Adipocyte (in vitro differentiated cells): ENCODE measurements at regions not wholly inside any gene's neighbourhood (a gene's known extent, or its start where the extent isn't known, plus 50 kb on each side); places are given as distances from the start of the nearest gene placed in this dataset.

ENCODE experiments used
- DNase-seq: peaks from one replicate; pipeline ENCODE4 v3.0.0-alpha.2; 2015; ENCODE audit warnings: low read depth
- H3K27me3 ChIP-seq: replicated peaks from 2 replicates; pipeline ENCODE4 v1.7.0; 2013; ENCODE audit warnings: mild to moderate bottlenecking, low read length, moderate library complexity; ENCODE audit not compliant: control insufficient read depth, insufficient read depth
- H3K36me3 ChIP-seq: 2 replicates; pipeline ENCODE4 v1.7.0; 2013; ENCODE audit warnings: low read length, mild to moderate bottlenecking, moderate library complexity; ENCODE audit not compliant: control insufficient read depth, insufficient read depth, severe bottlenecking
- H3K4me1 ChIP-seq: 2 replicates; pipeline ENCODE4 v1.7.0; 2013; ENCODE audit warnings: mild to moderate bottlenecking, low read length, moderate library complexity; ENCODE audit not compliant: control insufficient read depth, insufficient read depth
- H3K4me3 ChIP-seq: 2 replicates; pipeline ENCODE4 v1.7.0; 2013; ENCODE audit warnings: mild to moderate bottlenecking, low read length, moderate library complexity
- H3K9ac ChIP-seq: 2 replicates; pipeline ENCODE4 v1.7.0; 2013; ENCODE audit warnings: mild to moderate bottlenecking, low read length, moderate library complexity
- H3K9me3 ChIP-seq: 2 replicates; pipeline ENCODE4 v1.7.0; 2013; ENCODE audit warnings: mild to moderate bottlenecking, low read length, moderate library complexity; ENCODE audit not compliant: control insufficient read depth

DNA sequence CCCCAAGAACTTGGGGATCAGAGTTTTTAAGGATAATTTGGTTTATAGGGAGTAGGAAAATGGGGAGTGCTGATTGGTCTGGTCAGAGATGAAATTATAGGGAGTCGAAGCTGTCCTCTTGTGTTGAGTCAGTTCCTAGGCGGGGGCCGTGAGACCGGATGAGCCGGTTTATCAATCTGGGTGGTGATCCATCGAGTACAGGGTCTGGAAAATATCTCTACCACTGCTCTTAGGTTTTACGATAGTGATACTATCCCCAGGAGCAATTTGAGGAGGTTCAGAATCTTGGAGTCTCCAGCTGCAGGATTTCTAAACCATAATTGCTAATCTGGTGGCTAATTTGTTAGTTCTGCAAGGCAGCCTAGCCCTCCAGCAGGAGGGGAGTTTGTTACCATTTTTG is 403.4 kb downstream of the CDH11 start:
- H3K36me3 ChIP-seq: no peaks in the 10 kb centered on the region
- no peak overlapping the region for H3K4me3 ChIP-seq
- no peak overlapping the region for H3K9ac ChIP-seq
- no peaks in the 10 kb centered on the region for H3K27me3 ChIP-seq
- H3K4me1 ChIP-seq: no peaks in the 10 kb centered on the region
- no peak for DNase-seq
- H3K9me3 ChIP-seq: no peaks in the 10 kb centered on the region

GRCh38 chr16:64717871-64718270 is 404.0 kb downstream of the CDH11 start:
- Histone ChIP-seq H3K9me3 (no peaks in the 10 kb centered on the region), H3K27me3 (no peaks in the 10 kb centered on the region), H3K4me3 (no peak overlapping the region), H3K36me3 (no peaks in the 10 kb centered on the region), H3K4me1 (no peaks in the 10 kb centered on the region), H3K9ac (no peak overlapping the region)
- DNase-seq: no peak

DNA sequence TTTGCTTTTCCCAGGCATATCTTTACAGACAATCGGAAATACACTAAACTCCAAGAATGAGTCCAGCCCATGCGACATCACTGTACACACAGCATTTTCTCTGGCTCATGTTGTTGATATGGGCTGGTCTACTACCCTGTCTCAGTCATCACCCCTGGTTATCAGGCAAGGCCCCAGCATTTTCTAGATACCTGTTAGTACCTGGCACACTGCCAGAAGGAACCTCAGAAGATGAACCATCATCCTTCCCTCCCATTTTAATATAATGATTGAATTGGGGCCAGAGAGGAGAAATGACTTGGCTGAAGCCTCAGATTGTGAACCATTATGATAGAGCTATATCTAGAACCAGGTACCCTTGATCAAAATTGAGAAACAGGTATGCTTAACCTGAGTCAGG is 406.2 kb downstream of the CDH11 start:
- Histone ChIP-seq H3K27me3 (no peaks in the 10 kb centered on the region), H3K4me3 (no peak overlapping the region), H3K36me3 (no peaks in the 10 kb centered on the region), H3K4me1 (no peaks in the 10 kb centered on the region), H3K9me3 (no peaks in the 10 kb centered on the region), H3K9ac (no peak overlapping the region)
- DNase-seq: no peak

DNA sequence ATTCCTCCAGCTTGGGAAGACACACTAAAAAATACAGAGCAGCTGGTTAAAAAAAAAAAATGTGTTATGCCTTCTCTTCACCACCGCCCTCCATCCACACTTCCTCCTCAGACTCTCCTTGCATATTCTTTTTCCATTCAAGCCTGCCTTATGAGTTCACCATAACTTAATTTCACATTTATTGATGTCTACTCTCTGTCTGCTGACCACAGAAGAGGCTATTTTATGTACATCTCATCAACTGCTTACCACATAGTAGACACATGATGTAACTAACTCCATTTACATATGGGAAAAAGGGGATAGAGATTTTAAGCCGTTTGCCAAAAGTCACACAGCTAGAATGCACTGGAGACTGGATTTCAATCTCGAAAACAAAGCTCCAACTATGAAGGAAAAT is 409.8 kb downstream of the CDH11 start:
- DNase-seq: no peak
- Histone ChIP-seq H3K4me1 (no peaks in the 10 kb centered on the region), H3K27me3 (no peaks in the 10 kb centered on the region), H3K36me3 (no peaks in the 10 kb centered on the region), H3K4me3 (no peak overlapping the region), H3K9ac (no peak overlapping the region), H3K9me3 (no peaks in the 10 kb centered on the region)

GRCh38 chr16:64711596-64711995 is 410.3 kb downstream of the CDH11 start:
- Histone ChIP-seq H3K27me3 (no peaks in the 10 kb centered on the region), H3K4me3 (no peak overlapping the region), H3K4me1 (no peaks in the 10 kb centered on the region), H3K9me3 (no peaks in the 10 kb centered on the region), H3K36me3 (no peaks in the 10 kb centered on the region), H3K9ac (no peak overlapping the region)
- no peak for DNase-seq

DNA sequence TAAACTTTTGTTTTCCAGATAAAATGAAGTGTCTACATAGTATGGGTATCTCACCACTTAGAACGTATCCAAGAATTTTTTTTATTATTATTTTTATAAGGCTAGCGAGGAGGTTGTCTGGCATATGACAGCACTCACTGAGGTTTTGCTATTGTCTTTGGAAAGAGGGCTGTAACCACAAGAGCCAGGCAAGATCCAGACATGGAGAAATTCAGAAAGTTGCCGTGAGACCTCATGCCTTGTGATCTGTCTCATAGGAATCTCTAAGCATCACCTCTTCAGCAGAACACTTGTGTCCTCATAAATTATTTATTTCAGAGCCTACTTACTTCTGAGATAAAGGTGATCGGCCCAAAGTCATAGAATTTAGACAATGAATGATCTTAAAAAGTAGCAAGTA is 410.8 kb downstream of the CDH11 start:
- Histone ChIP-seq H3K9me3 (no peaks in the 10 kb centered on the region), H3K36me3 (no peaks in the 10 kb centered on the region), H3K9ac (no peak overlapping the region), H3K4me1 (no peaks in the 10 kb centered on the region), H3K4me3 (no peak overlapping the region), H3K27me3 (no peaks in the 10 kb centered on the region)
- DNase-seq: no peak

DNA sequence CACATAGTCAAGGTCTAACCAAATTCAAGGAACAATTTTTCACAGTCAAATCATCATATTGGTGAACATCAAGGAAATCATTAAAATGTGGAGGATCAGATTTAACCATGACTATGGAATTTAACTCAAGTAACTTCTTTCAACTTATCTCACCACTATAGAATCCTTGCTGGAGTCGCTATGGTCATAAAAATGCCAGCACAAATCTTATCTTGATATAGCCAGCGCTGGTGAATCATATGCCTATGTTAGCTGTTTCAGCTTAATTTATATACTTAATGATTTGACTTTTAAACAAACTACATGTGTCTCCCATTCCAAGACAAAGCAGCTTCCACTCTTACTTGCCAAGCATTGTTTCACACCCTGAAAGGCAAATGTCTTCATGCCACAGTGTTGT is 416.4 kb downstream of the CDH11 start:
- no peaks in the 10 kb centered on the region for H3K27me3 ChIP-seq
- H3K36me3 ChIP-seq: no peaks in the 10 kb centered on the region
- no peak for DNase-seq
- no peak overlapping the region for H3K4me3 ChIP-seq
- no peak overlapping the region for H3K9ac ChIP-seq
- no peaks in the 10 kb centered on the region for H3K9me3 ChIP-seq
- H3K4me1 ChIP-seq: no peaks in the 10 kb centered on the region

- no peak overlapping the region for H3K9ac ChIP-seq
- no peak overlapping the region for H3K4me3 ChIP-seq
- no peaks in the 10 kb centered on the region for H3K27me3 ChIP-seq
- H3K9me3 ChIP-seq: no peaks in the 10 kb centered on the region
- no peaks in the 10 kb centered on the region for H3K36me3 ChIP-seq
- DNase-seq: no peak
- no peaks in the 10 kb centered on the region for H3K4me1 ChIP-seq
Measured at GRCh38 chr16:64704386-64704785, 417.5 kb downstream of the CDH11 start.

GRCh38 chr16:64702415-64702814 is 419.4 kb downstream of the CDH11 start:
- no peak overlapping the region for H3K4me3 ChIP-seq
- no peaks in the 10 kb centered on the region for H3K27me3 ChIP-seq
- H3K9me3 ChIP-seq: no peaks in the 10 kb centered on the region
- DNase-seq: no peak
- no peaks in the 10 kb centered on the region for H3K4me1 ChIP-seq
- H3K36me3 ChIP-seq: no peaks in the 10 kb centered on the region
- no peak overlapping the region for H3K9ac ChIP-seq

DNA sequence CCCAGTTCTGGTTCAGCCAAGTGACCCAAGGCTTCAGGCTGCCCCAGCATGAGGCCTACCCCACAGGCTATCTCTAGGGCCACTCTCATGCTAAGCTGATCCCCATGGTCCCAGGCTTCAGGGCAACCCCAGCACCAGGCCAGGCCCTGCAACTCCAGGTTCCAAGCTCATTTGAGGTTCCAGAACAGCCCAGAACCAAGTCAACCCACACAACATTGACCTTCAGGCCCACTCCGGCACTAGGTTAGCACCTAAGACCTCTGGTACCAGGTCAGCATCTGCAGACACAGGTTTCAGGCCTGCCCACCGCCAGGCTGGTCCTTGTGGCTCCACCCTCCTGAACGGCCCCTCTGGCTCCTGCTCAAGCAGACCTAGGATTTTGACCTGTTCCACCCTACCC is 421.2 kb downstream of the CDH11 start:
- no peak for DNase-seq
- no peak overlapping the region for H3K4me3 ChIP-seq
- no peaks in the 10 kb centered on the region for H3K36me3 ChIP-seq
- H3K27me3 ChIP-seq: no peaks in the 10 kb centered on the region
- H3K9ac ChIP-seq: no peak overlapping the region
- peaks cover 5% of the 10 kb centered on the region for H3K4me1 ChIP-seq
- H3K9me3 ChIP-seq: no peaks in the 10 kb centered on the region

- H3K27me3 ChIP-seq: no peaks in the 10 kb centered on the region
- no peaks in the 10 kb centered on the region for H3K9me3 ChIP-seq
- H3K4me1 ChIP-seq: peaks cover 9% of the 10 kb centered on the region
- H3K9ac ChIP-seq: no peak overlapping the region
- no peak for DNase-seq
- no peak overlapping the region for H3K4me3 ChIP-seq
- no peaks in the 10 kb centered on the region for H3K36me3 ChIP-seq
Measured at GRCh38 chr16:64696866-64697265, 425.0 kb downstream of the CDH11 start.

- Histone ChIP-seq H3K9me3 (no peaks in the 10 kb centered on the region), H3K36me3 (no peaks in the 10 kb centered on the region), H3K4me3 (no peak overlapping the region), H3K27me3 (no peaks in the 10 kb centered on the region), H3K9ac (no peak overlapping the region), H3K4me1 (peaks cover 9% of the 10 kb centered on the region)
- no peak for DNase-seq
Measured at GRCh38 chr16:64695684-64696083, 426.2 kb downstream of the CDH11 start.
